GM12878 (cell line): ENCODE measurements at regions not wholly inside any gene's neighbourhood (a gene's known extent, or its start where the extent isn't known, plus 50 kb on each side); places are given as distances from the start of the nearest gene placed in this dataset.

ENCODE experiments used
- ATAC-seq: fragments of 200-7000 bp; cut with Tn5 transposase; 3 replicates; pipeline ENCODE4 v1.9.1; 2020; ENCODE audit warnings: mild to moderate bottlenecking, moderate library complexity
- BruUV-seq: library from RNA; stranded (reverse); fragments of 400-500 nt; replicated peaks from 2 replicates; lab custom pipeline; 2021; lab: Mats Ljungman, UMichigan
- CTCF ChIA-PET: fragments of 300-600 bp; sonication (Branson Sonifier 250); formaldehyde crosslinking; extraction: SDS; loops from one replicate; lab custom pipeline; 2021; ENCODE audit warnings: inconsistent platforms; lab: Yijun Ruan, JAX
- POLR2A ChIA-PET: fragments of 350-600 bp; formaldehyde crosslinking; extraction: SDS; loops from one replicate; lab custom pipeline; 2021; ENCODE audit warnings: inconsistent platforms; lab: Charles Lee
- RAD21 ChIA-PET: fragments of 300-600 bp; sonication (Branson Sonifier 250); formaldehyde crosslinking; loops from one replicate; lab custom pipeline; 2023; ENCODE audit warnings: antibody characterized with exemption; ENCODE audit not compliant: unreplicated experiment; lab: Charles Lee
- SMC1A ChIA-PET: fragments of 300-600 bp; sonication (Branson Sonifier 250); formaldehyde crosslinking; loops from one replicate; lab custom pipeline; 2023; ENCODE audit not compliant: unreplicated experiment, uncharacterized antibody; lab: Charles Lee
- DNase-seq: peaks from one replicate; pipeline ENCODE4 v3.0.0-alpha.2; 2011; ENCODE audit warnings: low read depth, low spot score
- FAIRE-seq: peaks from 3 replicates; lab custom pipeline; 2011; peaks lifted over from hg19 to GRCh38; lab: Jason Lieb, UNC
- H2AFZ ChIP-seq: 2 replicates; pipeline ENCODE4 v1.6.0; 2011; ENCODE audit warnings: low read depth, low read length, control low read depth; ENCODE audit not compliant: control insufficient read depth
- H3K27ac ChIP-seq: 2 replicates; pipeline ENCODE4 v1.5.1; 2011; ENCODE audit warnings: control low read depth; ENCODE audit not compliant: control insufficient read depth, insufficient read depth
- H3K27me3 ChIP-seq, 2 experiments: replicated peaks in 1 of 2; 2 replicates each; pipeline versions ENCODE4 v1.6.0 to v1.6.1; 2011; ENCODE audit warnings: low read length in 1 of 2; ENCODE audit not compliant: control insufficient read depth in 2 of 2, insufficient read depth in 2 of 2
- H3K36me3 ChIP-seq, 2 experiments: 2 replicates each; pipeline ENCODE4 v1.5.1; 2011; ENCODE audit warnings: low read length in 1 of 2; ENCODE audit not compliant: control insufficient read depth in 2 of 2, insufficient read depth in 2 of 2
- H3K4me1 ChIP-seq: 2 replicates; pipeline ENCODE4 v1.6.1; 2011; ENCODE audit warnings: mild to moderate bottlenecking, low read length, moderate library complexity, mixed read lengths; ENCODE audit not compliant: control insufficient read depth, insufficient read depth
- H3K4me2 ChIP-seq: 2 replicates; pipeline ENCODE4 v1.6.0; 2011; ENCODE audit warnings: control low read depth; ENCODE audit not compliant: control insufficient read depth, insufficient read depth
- H3K4me3 ChIP-seq: fragments of 200-600 bp; sonication (generic); 2 replicates; pipeline ENCODE4 v1.5.1; 2016
- H3K79me2 ChIP-seq: 2 replicates; pipeline ENCODE4 v1.6.0; 2011; ENCODE audit warnings: low read length; ENCODE audit not compliant: control insufficient read depth, insufficient read depth
- H3K9ac ChIP-seq: 2 replicates; pipeline ENCODE4 v1.8.0; 2011; ENCODE audit warnings: low read length, control low read depth, mixed read lengths; ENCODE audit not compliant: control insufficient read depth, insufficient read depth
- H3K9me3 ChIP-seq: replicated peaks from 3 replicates; pipeline ENCODE4 v1.5.1; 2011; ENCODE audit warnings: mild to moderate bottlenecking, low read length; ENCODE audit not compliant: control insufficient read depth, insufficient read depth
- H4K20me1 ChIP-seq: 2 replicates; pipeline ENCODE4 v1.6.0; 2011; ENCODE audit not compliant: control insufficient read depth, insufficient read depth
- ASH2L ChIP-seq: fragments of 300-600, 200-600 bp; sonication (generic); IDR thresholded peaks from 2 replicates; pipeline ENCODE4 v1.6.1; 2017; ENCODE audit warnings: low read depth, mild to moderate bottlenecking, borderline replicate concordance
- ATF3 ChIP-seq: IDR thresholded peaks from 2 replicates; pipeline ENCODE4 v1.6.1; 2011; ENCODE audit warnings: low read depth, mild to moderate bottlenecking, low read length, moderate library complexity, borderline replicate concordance; ENCODE audit errors: extremely low read depth
- CBX3 ChIP-seq: fragments of 200-600 bp; sonication (generic); IDR thresholded peaks from 2 replicates; pipeline ENCODE4 v1.6.1; 2016; ENCODE audit warnings: low read depth, borderline replicate concordance
- CREB1 ChIP-seq: IDR thresholded peaks from 2 replicates; pipeline ENCODE4 v1.6.1; 2012; ENCODE audit warnings: low read depth, mild to moderate bottlenecking, inconsistent platforms
- MTA3 ChIP-seq: IDR thresholded peaks from 2 replicates; pipeline ENCODE4 v1.6.1; 2012; ENCODE audit warnings: low read length, inconsistent platforms, borderline replicate concordance
- NKRF ChIP-seq: fragments of 450-650 bp; conservative IDR thresholded peaks from 2 replicates; pipeline ENCODE4 v1.6.1; 2017; ENCODE audit warnings: mild to moderate bottlenecking, moderate library complexity
- PAX5 ChIP-seq: IDR thresholded peaks from 2 replicates; pipeline ENCODE4 v1.6.1; 2011; ENCODE audit warnings: low read depth, low read length, borderline replicate concordance
- USF2 ChIP-seq: IDR thresholded peaks from 2 replicates; pipeline ENCODE4 v1.6.1; 2011; ENCODE audit warnings: low read depth, low read length, improper control_type of control experiment, borderline replicate concordance
- ZNF217 ChIP-seq: fragments of 450-650 bp; IDR thresholded peaks from 2 replicates; pipeline ENCODE4 v1.6.1; 2017; ENCODE audit warnings: antibody characterized with exemption, mild to moderate bottlenecking
- ZSCAN29 ChIP-seq: fragments of 450-650 bp; IDR thresholded peaks from 2 replicates; pipeline ENCODE4 v1.6.1; 2017; ENCODE audit warnings: mild to moderate bottlenecking, moderate library complexity
- WGBS: methylation state at CpG from one replicate; pipeline ENCODE4 v1.1.6; 2016; ENCODE audit warnings: low lambda C conversion rate; ENCODE audit not compliant: insufficient replicate concordance, insufficient coverage; ENCODE audit errors: missing lambda C conversion rate; 5-methylcytosine and 5-hydroxymethylcytosine counted together
- in situ Hi-C: fragments of 300-500 bp; cut with MboI; formaldehyde crosslinking; loops from 9 replicates; pipeline ENCODE4 v1.14.3; 2018; ENCODE audit warnings: mixed read lengths
- intact Hi-C: fragments of 100-400 bp; cut with micrococcal nuclease; formaldehyde crosslinking; loops from one replicate; pipeline ENCODE4 v1.14.2; 2022; ENCODE audit not compliant: unreplicated experiment

- Histone ChIP-seq H3K79me2 (no peaks in the 10 kb centered on the region), H3K4me1 (no peaks in the 10 kb centered on the region), H3K9me3 (no peaks in the 10 kb centered on the region), H4K20me1 (no peaks in the 10 kb centered on the region), H3K36me3 (no peaks in the 10 kb centered on the region), H3K4me3 (no peak overlapping the region), H3K4me2 (no peak overlapping the region), H3K27ac (no peak overlapping the region), H3K9ac (no peak overlapping the region), H3K27me3 (no peaks in the 10 kb centered on the region), H2AFZ (no peak overlapping the region)
- ChIA-PET CTCF (interaction anchor here (1.5 kb wide), 1 partner anchor 26 kb away, joined by 3 read pairs; no protein-coding TSS in a partner anchor), SMC1A (interaction anchor here (0.7 to 1.5 kb wide), 3 partner anchors 23 to 643 kb away, joined by 3 to 5 read pairs (median 4); no protein-coding TSS in a partner anchor), POLR2A (no interaction called here), RAD21 (interaction anchor here (1.5 kb wide), 1 partner anchor 105 kb away, joined by 3 read pairs; no protein-coding TSS in a partner anchor)
- FAIRE-seq (no peak), ATAC-seq (no peak), DNase-seq (no peak)
- WGBS: 0% methylated on average over 2 of the region's 2 CpGs
- intact Hi-C loops: no loop called here
- no TSS peak for BruUV-seq
- TF ChIP-seq MTA3 (no peak), CREB1 (no peak), PAX5 (no peak), USF2 (no peak), ZNF217 (no peak), ASH2L (no peak), ZSCAN29 (no peak), NKRF (no peak), ATF3 (no peak), CBX3 (no peak)
- TF ChIP-seq, all 136 proteins: peak for 0
- in situ Hi-C loops: no loop called here
These were observed 232.8 kb upstream of the NPSR1 start for GRCh38 chr7:34425194-34425593.
